NOMO-1 treated with DMSO at 0.1 percent for 48 hours (cell line): ENCODE measurements at regions not wholly inside any gene's neighbourhood (a gene's known extent, or its start where the extent isn't known, plus 50 kb on each side); places are given as distances from the start of the nearest gene placed in this dataset.

Source experiments
- DNase-seq: peaks from one replicate; lab custom pipeline; 2025; ENCODE audit not compliant: unreplicated experiment; lab: John Stamatoyannopoulos, UW

DNA sequence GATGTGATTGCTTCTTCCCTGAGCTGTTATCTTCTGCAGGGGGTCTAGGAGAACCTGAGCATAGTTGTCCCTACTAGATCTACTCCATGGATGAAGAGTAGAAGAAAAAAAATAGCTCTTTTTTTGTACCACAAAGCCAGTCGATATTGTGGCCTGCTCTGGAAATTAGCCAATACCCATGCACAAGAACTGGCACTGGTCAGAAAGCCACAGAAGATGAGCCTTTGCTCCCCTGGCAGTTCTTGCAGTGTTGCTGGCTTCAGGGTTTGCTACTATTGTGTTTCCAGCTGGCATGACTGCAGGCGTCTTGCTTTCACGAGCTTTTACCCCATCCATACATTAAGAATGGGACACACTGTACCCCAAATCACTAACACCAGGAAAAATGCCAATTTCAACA lies 547.7 kb upstream of the KLF12 start:
- no peak for DNase-seq

DNA sequence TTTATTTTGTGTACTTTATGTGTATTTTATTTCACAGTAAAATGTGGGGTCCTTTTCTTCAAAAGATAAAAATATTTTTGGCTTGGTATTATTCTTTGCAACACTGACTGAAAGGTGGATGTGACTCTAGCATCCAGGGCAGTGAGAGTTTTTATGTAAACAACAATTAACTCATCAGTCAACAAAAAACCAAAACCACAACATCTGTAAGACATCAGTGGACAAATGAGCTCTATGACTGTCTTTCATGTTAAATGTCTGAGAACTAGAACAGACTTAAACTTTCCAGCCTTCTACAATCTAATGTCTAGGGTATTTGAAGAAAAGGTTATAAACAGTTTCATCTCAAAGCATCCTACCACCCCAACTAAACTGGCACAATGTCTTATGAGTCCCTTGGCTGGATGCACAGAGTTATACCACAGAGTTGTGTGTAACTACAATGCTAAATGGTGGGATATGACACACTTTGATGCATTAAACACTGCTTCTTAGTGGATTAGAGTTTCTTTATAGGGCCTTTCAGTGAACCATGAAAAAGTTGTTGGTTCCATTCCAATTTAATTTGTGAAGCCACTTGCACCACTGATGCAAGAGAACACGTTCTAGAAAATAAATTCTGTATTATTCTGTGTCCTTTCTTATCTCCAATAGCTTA lies 544.2 kb upstream of the KLF12 start:
- no peak for DNase-seq

DNA sequence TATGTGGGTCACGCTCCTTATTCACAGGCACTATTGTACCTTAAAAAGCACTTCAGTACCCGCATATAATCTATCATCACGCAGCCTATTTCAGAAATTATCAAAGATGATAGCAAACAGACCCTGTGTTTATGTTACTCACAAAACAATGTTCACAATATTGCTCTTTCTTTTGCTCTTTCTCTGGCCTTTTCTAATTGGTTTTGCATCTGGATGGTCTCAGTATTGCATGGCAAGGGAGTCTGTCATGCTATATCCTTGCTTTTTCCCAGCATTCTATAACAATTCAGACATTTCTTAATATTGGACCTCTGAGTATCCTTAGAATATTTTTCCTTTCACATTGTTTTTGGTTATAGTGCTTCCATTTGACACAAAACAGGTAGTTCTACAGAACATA lies 541.8 kb upstream of the KLF12 start:
- DNase-seq = no peak

DNA sequence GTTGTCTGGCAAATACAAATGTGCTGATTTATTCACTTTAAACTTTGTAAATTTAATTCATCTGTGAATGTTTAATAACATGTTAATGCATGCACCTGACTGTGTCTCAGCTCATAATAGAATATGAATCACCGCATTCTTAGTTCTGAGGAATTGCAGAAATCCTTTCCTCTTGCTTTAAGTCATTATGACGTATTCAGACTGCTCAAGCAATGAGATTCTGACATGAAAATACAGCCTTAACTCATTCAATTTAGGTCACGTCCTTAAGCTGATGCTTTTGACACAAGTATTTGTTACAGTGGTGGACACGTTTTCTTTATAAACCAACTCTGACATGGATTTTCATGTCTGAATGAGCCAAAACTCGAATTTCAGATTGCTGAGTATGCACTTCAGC lies 541.0 kb upstream of the KLF12 start:
- DNase-seq = no peak

DNA sequence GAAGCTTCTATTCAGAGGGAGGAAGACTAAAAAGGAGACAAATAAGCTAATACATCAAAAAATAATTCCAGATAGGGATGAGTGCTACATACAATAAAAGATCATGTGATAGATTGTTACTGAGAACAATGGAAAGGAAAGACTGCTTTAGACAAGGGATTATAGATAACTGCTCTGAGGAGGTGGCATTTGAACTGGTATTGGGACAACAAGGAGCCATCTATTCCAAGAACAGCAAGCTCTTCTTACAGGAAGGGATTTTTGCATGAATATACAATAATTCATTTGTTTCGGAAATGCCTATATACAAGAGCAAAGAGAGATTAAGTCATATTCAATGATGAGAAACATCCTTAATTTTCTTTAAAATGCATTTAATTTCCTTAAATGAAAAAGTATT lies 540.5 kb upstream of the KLF12 start:
- no peak for DNase-seq

DNA sequence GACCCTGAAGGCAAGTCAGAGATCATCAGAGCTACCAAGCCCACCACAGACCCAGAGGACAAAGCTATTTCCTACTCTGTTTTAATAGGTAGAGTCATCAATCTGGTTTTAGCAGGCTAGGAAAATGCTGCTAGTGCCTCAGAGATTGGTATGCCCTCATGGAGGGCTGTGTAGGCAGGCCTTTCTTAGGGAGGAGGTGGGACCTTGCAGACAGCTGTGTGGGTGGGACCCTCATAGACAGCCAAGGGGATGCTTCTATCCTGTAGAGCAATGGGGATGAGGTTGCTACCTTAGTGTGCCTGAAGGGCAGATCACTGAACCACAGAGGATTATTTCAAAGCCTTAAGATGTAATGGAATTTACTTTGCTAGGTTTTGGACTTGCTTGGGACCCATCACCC lies 534.9 kb upstream of the KLF12 start:
- DNase-seq = no peak

DNA sequence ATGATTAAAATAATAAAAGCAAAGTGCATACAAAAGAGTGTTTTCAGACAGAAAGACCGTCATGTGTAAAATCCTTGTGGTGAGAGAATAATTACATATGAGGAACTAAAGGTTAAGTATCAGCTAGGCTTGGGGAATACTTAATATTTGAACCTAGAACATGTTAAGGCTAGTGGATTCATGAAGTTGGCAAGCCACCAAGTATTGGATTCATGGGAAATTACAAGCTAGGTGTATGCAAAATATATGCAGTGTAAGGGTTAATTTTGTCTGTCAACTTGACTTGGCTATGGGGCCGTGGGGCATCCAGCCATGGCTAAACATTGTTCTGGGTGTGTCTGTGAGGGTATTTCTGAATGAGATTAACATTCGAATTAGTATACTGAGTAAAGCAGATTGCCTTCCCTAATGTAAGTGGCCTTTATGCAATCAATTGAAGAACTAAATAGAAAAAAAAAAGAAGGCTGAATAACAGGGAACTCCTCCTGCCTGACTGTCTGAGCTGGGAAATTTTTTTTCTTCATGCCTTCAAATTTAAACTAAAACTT lies 533.5 kb upstream of the KLF12 start:
- no peak for DNase-seq

DNA sequence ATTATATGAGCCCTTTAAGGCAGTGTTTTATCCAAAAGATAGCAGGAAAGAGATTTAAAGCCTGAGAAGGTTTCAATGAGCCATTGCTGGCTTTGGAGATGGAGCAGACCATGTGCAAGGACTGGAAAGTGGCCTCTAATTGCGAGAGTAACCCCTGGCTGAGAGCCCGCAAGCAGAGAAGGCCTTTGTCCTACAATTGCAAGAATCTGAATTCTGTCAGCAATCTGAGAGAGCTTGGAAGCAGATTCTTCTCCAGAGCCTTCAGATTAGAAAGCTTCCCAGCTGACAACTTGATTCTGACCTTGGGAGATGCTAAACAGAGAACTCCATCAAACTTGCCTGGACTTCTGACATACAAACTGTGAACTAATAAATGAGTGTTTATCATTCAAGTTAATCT lies 528.7 kb upstream of the KLF12 start:
- no peak for DNase-seq

DNA sequence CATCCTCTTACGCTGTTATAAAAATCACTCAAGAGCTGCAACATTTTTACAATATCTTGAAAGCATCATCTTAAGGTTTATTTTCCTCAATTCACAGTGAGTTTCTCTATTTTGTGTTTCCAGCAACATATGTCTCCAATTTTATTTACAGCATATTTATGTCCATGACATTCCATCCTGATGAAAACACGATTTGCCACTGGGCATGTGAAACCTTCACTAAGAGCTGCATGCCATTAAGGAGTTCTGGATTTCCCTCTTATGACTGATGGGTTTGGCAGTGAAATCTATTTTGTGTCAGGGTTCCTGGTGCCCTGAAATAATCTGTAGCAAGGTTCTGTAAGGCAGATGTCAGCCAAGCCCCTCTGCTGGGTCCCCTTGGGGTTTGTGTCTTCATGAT lies 527.6 kb upstream of the KLF12 start:
- DNase-seq = no peak

DNA sequence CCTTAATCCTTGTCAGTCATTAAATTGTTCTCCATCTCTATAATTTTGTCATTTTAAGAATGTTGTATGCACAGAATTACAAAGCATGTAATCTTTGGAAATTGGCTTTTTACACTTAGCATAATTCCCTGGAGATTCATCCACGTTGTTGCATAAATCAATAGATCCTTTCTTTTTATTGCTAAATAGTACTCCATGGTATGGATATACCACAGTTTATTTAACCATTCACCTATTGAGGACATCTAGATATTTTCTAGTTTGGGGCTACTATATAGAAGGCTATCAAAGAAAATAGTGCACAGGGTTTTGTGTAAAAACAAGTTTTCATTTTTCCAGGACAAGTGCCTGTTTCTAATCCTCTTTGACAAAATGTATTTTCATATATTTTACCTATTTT lies 523.6 kb upstream of the KLF12 start:
- DNase-seq = no peak

DNA sequence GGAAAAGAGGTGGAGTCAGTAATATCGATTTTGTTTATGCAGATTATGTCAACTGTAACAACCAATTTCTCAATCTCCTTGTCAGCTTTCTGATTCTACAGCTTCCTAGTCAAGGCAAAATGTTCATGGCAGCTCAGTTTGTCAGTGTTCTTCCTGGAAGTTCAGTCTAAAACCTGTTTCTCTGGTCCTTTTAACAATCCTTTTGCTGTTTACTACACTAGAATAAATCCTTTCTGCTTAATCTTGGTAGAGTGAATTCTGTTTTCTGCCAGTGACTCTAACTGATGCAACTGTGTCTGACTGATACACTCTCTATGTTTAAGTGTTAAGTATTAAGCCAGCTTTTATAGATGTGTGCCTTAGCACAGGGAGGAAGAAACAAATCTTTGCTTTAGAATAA lies 516.9 kb upstream of the KLF12 start:
- DNase-seq = no peak

DNA sequence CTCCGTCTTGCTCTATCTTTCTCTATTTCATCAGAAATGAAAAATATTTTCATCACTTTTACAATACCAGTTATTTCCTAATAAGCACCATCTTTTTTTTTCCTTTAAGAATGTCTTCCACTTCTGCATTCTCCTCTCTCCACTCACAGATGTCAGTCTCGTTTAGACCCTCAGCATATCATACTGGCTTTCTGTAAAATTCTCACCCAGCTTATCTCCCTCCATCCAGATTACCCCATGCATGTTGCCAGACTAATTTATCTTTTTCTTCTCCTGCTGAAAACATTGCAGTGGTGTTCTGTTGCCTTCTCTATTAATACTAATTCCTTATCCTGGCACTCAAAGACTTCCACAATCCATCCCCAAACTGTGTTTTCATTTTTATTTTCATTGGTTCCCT lies 513.8 kb upstream of the KLF12 start:
- DNase-seq = no peak

DNA sequence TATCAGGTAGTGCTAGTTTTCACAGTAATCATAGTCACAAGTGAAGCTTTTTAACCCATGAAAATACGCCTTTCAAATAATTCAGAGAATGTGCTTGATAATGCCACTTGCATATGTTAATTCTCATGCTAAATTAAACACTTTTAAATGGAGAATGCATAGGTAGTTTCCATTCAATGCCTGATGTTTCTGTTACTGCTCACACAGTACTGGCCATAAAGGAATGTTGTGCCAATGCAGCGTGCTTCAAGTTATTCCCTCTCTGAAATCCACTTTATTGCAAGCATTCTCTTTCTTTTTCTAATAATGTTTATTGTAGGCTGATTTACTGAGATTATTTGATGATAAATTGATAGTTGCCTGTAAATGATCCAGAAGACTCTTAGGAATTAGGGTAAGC lies 513.0 kb upstream of the KLF12 start:
- no peak for DNase-seq

DNA sequence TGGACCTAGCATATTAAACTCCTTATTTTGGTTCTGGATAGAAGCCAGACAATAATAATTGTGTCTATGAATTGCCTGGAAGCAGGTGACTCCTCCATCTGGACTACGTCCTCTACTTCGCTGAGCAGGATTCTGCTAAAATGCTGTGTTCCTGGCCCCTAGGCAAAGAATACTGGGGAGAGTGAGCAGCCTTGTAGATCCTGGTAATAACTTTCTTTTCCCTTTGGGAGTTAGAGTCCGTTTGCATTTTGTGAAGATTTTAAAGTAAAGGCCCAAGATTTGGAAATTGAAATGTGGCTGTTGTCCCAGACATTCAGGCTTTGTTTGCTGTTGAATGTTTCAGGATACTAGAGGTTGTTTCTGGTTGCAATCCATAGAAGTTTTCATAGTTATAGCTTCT lies 511.9 kb upstream of the KLF12 start:
- no peak for DNase-seq

DNA sequence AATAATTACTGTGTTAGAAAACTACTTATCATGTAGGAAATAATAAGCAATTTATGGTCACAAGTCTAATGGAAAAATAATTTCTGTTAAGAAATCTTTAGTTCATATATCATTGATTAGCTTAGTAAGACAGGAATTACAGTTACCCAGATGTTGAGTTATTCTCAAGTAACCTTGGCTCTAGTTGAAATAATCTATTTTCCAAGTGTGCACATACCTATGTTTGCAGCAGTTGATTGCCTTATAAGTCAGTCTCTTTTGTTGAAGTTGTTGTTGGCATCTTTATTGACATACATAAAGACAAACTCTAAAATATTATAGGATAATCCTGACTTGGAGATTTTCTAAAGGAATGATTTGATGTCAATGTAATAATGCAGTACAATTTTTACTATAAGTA lies 511.4 kb upstream of the KLF12 start:
- no peak for DNase-seq

DNA sequence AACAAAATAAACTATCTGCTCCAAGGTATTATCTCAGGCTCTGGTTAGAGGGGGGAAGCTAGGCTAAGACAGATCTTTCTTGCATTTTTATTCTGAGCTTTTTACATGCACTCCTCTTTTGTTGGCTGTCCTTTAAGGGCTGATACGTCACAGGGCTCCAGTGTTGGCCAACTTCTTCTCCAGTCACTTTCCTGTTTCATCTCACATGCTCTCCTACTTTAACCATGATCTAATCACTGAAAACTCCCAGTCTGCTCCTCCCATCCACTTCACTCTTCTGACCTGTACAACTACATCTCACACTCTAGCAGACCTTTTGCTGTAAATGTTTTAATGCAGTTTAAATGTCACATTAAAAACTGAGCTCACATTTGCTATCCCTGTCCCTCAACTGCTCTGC lies 510.0 kb upstream of the KLF12 start:
- no peak for DNase-seq

DNA sequence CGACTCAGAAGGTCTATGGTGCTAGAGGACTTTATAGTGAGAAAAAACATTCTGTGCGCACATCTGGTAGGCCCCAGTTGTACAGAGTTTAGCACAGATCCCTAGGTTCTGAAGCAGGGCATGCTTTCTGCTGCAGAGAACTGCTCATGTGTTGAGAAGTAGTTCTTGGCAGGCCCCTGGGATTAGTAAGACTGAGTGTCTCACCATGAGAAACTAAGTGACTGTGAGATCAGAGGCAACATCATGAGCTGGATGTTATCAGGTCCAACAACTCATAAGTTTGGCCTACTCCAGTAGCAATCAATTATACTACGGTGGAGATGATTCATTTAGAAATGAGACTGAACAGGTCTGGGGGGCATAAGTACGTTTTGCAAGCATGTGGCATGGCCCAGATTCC lies 507.4 kb upstream of the KLF12 start:
- no peak for DNase-seq

DNA sequence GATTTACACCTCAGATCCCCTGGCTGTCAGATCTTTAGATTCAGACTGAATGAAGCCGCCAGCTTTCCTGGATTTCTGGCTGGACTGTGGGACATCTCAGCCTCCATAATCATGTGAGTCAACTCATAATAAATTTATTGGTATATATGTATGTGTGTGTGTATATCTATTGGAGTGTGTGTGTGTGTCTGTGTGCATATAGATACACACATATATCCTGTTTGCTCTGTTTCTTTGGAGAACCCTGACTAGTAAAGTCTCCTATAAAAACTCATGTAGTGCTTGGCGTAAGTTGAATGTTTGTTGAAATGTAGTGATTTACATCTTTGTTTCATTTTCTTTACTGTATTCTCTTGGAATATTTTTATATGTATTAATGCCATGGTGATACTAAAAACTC lies 499.5 kb upstream of the KLF12 start:
- DNase-seq = no peak

DNA sequence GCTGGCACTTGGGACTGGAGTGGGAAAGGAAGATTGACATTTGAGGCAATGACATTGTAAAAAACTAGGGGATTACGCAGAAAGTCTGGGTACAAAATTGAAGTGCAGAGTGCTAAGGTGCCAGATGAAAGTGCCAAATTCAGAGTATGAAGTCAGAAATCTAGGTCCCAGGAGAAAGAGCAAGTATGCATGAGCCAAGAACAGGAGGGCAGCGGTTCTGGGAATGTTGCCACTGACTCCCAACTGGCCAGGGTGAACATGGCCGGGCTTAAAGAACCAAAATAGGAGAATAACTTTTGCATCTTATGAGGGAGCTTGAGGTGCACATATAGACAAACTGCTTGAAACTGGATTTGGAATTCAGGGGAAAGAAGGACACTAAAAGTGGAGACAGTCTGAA lies 495.8 kb upstream of the KLF12 start:
- DNase-seq = no peak

DNA sequence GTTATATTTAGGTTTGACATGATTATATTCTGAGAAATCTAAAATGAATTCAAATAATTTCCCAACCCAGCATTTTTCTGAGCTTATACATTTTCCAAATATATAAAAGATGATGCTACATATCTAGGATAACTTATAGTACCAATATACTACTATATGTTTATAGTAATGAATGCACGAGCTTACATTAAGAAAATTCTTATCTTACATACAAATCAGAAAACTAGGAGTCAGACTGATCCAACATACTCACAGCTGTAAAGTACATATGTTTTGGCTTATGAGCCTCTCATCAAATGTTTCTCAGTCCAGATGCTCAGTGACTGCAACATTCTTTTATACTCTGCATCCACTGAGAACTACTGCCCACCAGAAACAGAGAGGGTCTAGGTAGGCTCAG lies 491.3 kb upstream of the KLF12 start:
- no peak for DNase-seq

DNA sequence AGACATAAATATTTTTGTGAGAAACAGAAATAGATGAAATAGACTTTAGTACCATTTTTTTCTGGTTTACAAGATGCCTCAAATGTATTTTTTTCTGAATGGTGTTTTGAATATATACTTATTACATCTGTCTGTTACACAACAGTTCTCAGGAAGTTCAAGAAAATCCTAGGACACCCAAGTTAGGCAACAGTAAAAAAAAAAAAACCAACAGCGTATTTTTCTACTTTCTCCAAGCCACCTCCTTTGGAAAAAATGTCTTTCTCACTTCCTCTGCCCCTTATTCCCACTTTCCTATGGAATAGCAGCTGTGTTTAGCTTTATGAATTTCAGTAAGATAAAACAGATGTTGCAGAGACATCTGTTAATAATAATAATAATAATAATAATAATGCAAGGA lies 489.6 kb upstream of the KLF12 start:
- no peak for DNase-seq

DNA sequence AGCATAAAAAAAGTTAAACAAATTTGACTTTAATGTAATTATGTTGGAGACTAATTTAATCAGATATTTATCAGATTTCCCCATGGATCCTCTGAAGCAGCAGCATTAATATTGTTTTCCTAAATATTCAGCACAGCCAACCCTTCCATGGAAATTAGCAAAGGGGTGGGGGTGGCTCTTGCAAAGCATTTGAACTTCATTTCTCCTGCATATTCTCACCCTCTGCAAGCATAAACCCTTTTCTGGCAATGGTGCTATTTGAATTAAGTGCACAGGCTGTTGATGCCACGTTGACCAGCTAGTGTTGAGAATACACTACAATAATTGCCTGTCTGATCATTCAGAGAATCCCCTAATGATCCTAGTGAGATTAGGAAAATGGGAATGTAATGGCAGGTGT lies 488.1 kb upstream of the KLF12 start:
- DNase-seq = no peak

DNA sequence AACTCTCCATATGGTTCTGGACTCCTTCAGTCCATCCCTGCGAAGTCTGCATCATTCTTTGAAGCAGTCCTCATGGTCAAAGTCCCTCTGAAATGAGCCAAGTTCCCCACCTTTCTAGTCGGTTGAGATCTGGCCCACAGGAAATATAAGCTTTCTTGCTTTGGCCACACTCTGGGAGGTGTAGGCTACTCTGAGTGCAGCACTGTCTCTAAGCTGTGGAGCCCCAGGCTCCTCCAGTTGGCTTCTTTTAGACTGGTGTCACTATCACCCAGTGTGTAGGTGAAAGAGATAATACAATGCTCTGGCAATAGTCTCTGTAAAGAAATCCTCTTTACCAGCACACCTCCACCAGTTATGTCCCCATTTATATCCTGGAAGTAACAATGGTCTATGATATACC lies 486.5 kb upstream of the KLF12 start:
- DNase-seq = no peak

DNA sequence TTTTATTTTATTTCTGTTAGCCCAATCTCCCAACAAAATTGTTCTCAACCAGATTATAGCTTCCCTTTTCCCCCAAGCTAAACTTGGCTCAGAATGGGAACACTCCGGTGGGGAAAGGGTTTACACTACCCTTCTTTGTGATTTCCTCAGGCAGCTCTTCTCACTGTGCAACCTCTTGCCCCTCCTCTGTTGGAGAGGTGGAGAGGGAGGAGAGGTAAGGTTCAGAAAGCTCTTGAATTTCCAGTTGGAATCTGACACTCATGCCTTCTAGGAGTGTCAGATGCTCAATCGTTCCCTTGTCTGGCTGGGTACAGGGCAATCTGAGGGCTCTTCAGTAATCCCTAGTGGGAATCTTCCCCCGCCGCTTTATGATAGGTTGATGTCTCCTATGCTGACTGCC lies 486.1 kb upstream of the KLF12 start:
- DNase-seq = no peak
